Inferior parietal cortex (tissue), 1 donor: ENCODE measurements at regions not wholly inside any gene's neighbourhood (a gene's known extent, or its start where the extent isn't known, plus 50 kb on each side); places are given as distances from the start of the nearest gene placed in this dataset.

Experiments used
- DNase-seq: peaks from one replicate; pipeline ENCODE4 v3.0.0-alpha.2; 2016; ENCODE audit errors: extremely low spot score

DNA sequence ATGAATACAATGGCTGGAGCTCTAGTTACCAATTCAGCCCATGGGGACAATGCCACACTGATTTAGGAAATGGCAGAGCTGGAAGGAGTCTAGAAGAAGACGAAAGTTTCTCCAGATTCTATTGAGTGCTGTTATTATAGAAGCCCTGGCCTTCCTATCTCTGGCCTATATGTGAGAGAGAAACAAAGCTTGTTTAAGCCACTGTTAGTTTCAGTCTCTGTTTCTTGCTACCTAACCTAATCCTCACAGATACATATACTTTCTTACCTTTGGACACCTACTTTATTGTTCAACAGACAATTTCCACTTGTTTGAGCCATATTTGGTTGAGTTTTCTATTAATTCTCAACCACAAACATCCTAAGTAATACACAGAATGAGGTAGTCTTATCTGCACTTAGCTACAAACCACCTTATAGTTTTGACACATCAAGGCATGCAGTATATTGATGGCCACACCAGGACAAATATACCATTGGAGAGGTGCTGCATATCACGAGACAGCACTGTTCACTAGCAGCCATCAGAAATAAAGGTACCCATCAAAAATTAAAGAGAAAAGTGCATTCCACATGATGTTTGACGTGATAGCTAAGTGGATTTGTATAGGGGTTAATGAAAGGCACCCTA lies 190.2 kb downstream of the SMIM20 start:
- DNase-seq, result no peak

DNA sequence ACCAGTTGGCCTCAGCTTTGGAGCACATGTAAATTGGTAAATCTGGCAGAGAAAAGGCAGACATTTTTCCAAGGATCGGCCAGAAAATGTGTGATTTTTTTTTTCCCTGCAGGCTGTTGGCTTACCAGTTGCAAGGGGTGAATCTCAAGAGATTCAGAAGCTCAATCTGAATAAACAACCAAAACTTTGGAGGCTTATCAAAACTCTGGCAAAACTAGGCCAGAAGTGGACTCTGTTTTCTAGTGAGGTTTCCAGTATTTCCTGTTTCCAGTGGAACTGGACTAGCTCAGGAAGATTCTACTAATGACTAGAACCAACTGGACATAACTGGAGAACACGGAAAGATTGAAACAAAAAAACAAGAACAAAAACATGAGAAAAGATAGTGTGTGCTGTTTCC lies 191.3 kb downstream of the SMIM20 start:
- DNase-seq, result no peak

DNA sequence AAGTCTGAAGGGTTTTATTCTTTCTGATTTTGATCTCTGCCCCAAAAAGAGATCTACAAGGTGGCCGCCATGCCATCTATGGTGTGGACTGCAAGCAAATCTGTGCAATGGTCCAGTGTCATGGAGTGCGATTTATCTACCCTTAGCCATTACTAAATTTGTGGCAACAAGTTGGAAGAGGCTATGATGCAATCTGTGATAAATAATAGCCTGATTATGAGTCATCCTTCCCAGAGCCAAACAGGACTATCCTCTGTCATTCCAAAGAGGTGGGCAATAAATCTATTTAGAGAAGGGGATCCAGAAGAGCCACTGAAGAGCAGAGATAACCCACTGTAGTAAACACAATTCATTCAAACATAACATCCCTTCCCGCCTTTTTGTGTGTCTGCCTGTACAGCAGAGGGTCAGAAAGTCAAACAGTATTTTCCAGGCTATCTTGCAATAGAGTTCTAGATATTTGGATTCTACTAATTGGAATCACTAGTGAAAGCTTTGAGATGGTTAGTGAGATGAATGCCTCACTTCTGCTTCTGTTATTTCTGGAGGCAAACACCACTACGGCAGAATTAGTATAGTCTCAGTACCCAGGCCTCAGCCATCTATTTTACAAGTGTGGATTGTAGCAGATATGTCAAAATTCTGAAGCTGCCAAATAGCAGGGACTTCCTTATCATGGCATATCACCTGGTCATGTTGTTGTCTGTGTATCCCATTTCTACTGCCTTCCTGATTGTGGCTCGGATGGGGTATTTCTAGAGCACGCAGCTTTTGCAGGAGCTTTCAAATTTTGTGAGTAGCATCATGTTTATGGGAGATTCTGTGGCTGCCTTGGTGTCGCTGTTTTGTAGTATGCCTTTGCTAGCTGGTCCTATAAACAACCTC lies 192.0 kb downstream of the SMIM20 start:
- DNase-seq, result no peak

DNA sequence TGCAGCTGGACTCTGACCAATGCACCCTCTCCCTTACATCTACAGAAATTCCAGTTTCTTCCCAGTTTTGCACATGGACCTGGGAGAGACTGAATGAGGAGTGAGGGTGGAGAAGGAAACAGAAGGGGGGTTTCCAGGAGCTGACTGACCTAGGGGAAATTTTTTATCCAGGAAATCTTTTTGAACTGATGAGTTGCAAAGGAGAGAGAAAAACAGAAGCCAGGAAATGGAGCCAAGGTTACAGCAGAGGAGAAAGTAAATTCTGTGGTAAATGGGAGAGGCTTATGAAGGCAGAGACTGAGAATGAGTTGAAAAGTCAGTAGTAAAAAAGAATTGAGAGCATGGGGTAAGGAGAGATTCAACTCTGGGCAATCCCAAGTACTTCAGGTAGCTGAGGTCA lies 192.8 kb downstream of the SMIM20 start:
- DNase-seq, result no peak

DNA sequence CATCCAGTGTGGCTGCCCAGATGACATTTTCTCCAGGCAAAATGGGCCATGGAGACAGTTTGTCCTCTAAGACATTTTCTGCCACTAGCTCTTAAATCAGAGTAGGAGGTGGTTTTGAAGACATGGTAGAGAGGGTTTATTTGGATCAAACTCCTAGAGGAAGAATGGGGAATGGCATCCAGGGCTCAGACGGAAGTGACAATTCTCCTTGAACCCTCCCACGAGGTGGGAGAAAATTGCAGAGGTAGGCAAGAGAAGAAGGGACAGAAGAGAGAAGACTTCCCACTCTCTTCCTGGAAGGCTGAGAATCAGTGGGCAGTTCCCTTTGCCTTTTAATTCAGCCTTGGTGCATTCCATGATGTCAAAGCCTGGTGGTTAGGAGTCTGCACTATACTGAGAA lies 194.0 kb downstream of the SMIM20 start:
- no peak for DNase-seq

DNA sequence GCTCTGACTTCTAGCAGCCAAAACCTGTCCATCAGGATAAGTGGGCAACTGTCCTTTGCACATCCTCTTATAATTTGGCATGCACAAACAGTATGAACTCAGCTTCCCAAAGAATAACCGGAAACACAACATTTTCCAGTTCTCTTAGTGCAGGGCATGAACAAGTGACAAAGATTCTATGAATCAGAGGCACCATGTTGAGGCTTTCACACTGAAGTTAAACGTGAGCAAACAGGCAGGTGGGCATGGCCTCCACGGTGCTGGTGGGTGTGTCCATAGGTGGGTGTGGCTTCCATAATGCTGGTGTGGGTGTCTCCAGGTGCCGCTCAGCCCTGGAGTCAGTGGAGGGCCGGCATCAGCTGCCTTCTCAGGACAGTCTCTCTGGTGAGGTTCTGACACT lies 196.5 kb downstream of the SMIM20 start:
- DNase-seq, result no peak

DNA sequence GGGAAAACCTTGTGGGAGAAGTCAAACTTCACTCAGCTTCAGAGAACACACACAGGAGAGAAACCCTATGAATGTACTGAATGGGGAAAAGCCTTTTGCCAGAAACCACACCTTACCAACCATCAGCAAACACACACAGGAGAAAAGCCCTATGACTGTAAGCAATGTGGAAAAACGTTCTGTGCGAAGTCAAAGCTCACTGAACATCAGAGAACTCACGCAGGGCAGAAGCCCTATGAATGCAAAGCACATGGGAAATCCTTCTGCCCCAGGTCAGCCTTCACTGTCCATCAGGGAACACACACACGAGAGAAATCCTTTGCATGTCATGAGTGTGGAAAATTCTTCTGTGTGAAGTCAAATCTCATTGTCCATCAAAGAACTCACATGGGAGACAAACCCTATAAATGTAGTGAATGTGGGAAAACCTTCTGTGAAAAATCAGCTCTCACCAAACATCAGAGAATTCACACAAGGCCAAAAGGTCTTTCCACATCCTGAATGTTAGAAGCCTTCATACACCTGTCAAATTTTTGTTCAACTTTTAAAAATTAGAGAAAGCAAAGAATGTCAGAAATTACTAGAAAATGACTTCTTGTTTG lies 199.4 kb downstream of the SMIM20 start:
- no peak for DNase-seq

DNA sequence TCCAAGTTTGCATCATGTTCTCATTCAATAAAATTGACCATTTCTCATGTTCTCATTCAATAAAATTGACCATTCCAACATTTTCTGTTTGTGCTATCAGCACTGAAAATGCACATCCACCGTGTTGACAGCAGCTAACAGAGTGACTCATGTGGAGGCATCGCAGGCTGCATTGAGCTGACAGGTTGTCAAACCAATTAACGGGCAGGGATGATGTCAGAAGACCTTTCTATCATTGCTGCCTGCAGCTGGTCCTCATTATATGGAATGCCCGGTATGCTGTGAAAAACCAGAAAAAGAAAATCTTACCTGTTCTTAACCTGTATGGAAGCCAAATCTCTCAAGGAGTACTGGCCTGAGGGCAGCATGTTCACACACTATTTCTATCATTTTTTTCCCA lies 202.0 kb downstream of the SMIM20 start:
- DNase-seq, result no peak

DNA sequence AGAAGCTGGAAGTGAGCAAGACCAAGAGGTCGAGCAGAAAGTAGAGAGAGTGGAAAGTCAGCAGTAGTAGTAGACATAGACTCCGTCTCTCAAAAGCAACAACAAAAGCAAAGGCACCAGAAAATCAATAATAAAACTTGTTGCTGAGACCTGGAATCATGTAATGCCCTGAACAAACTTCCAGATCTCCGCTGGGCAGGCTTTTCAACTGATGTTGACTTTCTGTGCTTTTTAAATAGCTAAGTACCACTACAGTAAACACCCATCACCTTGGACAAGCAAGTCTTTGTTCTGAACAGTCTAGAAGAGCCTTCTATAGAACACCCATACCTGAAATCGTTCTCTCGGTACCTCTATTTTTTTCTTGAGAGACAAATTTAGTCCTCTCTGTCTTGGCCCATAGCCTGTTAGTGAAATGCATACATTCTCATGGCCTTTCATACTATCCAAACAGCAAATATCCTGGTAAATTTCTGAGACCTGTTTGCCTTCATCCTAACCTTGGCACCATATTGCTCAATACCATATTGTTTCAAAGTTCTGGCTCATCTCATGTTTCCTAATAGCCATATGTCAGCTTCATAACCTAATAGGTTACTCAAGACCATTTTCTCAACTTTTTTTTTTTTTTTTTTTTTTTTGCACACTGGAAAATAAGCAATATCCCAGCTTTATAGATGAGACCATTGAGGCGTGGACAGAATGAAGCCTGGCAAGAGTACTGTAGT lies 200.6 kb upstream of the RBPJ start:
- DNase-seq, result no peak

DNA sequence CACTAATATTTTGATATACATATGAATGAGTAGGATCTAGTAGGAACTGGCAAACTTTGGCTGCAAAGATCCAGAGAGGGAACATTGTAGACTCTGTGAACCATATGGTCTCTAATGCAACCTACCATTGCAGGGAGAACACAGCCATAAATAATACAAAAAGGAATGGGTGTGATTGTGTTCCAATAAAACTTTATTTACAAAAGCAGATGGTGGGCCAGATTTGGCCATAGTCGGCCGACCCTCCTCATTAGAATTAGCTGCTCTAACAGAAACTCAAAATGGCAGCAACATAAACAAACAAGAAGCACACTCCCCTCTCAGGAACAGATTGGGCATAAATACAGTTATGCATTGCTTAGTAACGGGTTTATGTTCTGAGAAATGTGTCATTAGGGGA lies 198.1 kb upstream of the RBPJ start:
- no peak for DNase-seq

DNA sequence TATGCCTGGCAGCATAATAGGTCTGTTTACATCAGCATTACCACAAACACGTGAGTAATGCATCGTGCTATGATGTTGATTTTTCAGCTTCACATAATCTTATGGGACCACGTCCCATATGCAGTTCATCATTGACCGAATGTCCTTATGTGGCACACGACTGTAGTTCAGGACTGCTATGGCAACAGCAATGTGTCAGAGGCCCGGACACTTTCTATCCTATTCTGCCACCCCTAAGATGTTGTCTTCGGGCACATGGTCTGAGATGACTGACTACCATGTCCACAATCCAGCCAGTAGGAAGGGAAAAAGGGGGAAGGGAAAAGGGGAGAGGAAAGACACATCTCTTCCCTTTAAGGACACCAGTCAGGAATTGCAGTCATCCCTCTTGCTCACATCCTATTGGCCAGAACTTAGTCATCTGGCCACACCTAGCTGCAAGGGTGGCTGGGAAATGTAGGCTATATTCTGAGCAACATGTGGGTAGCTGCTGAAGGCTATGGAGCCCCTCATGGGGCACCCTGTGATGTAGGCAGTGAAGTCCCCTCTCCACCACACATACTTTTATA lies 196.0 kb upstream of the RBPJ start:
- DNase-seq, result no peak

DNA sequence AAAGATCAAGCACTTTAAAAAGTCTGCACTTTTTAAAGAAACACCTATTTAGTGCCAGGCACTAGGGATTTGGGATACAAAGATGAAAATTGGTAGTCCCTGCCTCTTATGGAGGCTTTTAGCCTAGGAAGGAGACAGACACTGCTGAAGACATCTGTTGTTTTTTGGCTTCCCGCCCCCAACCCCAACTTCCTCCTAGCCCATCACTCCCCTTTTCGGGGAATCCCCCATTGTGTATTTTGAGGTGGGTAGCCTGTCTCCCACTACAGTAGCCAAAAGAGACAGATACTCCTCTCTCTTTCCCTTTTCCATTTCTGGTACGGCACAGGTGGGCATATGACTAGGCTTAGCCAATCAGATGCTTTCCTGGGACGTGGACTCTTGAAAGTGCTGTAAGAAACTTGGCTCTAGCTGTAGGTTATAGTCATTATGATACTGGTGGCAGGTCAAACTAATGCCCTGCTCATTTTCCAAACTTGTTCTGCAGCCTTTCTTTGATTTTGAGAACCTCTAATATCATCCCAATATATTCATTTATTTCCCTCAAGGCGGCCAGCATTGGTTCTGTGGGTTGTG lies 194.6 kb upstream of the RBPJ start:
- no peak for DNase-seq

DNA sequence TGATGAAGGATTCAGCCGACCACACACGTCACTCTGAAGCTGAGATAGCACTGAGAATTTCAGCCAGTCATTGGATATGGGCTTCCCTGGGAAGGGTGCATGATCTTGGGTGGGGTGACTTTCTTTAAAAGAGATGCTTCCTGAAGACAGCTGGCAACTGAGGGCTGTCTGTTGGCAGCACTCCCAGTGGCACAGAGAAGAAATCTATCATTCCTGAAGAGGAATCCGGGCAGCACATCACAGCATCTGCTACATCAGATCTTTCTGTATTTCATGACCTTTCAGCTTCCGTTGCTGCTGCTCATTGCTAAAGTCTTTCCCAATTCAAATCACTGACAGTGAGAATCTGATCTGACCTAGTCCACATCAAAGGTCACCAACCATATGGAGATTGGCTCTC lies 193.8 kb upstream of the RBPJ start:
- DNase-seq, result no peak

DNA sequence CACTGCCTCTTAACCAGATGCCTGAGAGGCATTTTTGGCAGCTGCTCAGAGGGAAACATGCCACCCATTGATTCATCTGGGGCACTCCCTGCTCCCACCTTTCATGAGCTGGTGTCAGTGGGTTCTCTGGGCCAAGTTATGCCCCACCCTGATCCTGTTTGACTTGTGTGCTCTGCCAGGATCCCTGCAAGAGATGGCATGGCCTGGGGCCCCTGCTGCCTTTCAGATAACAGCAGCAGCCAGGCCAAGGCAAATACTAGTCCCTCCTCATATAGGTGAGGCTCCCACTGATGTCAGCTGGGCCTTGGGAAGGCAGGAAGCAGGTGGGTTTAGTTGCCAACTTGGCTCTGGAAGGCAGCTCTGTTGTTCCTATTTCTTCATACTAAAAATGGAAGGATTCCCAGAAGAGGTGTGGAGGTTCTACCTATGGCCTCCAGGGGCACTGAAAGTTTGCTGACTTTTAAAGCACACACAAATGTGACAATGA lies 192.9 kb upstream of the RBPJ start:
- DNase-seq, result no peak

DNA sequence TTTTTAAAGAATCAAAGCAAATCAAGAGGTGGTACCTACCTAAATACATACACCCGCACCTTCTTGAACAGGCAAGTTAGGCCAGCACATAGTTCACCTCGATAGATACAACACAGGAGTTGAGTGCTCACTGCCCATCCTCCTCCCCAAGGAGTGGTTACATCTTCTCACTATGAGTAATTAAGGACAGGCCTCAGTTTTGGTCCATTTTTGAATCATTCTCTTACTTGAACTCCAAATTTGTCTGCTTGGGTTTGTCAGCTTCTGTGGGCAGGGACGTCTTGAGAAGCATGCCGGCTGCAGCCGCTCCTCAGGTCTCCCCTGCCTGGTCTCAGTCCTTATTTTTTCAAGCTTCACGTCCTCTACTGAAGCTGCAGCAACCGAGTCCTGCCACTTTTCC lies 190.6 kb upstream of the RBPJ start:
- DNase-seq, result no peak

DNA sequence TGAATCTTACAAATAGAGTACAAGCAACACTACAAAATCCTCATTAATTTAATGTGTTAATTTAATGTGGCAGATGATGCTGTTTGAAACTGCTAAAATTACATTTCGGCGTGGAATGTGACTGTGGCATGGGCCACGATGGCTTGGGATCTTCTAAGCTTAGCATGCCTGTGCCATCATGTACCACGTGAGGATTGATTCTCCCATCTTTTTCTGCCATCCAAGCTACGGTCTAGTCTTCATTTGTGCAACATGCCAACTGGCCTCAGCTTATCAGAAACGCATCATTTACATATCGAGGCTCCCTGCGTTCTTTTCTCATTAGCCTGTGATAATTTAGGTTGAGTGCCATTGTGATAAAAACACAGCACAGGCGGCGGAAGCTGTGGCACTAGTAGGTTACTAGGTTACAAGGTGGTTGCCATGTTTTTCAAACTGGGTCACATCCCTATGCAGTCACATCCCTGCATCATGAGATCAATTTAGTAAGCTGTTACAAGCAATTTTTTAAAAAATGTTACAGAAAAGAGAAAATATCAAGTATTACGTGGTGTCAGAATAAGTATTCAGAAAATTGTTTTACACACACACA lies 189.9 kb upstream of the RBPJ start:
- no peak for DNase-seq

DNA sequence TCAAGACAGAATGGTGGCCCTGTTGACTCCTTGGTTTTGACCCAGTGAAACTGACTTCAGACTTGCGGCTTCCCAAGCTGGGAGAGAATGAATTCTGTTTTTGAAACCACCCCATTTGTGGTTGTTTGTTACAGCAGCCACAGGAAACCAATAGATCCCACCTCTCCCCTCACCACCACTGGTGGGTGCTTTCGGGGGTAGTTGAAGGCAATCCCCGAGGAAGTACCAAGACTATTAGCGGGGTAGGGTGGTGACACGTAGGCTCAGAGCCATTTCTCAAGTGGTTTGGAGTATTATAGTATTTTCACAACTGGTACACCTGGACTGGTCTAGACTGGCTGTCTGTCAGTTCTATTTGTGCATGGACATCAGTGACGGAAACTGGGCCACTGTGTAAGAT lies 189.1 kb upstream of the RBPJ start:
- DNase-seq, result no peak

DNA sequence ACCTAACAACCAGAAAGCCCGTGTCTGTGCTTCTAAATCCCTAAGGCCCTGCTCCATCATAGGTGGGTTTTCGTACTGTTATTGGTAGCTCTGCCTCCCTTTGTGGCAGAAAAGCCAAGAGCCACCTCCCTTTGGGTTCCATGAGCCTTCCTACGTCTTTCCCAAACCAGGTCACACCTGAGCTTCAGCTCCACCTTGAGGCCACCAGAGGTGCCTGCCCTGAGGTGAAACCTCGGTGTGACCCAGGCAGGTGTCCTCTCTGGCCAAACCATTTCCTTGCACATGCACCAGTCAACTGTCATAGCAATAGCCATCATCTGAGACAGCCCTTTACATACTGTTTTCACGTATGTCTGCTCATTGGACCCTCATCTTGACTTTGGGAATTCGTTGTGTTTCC lies 188.0 kb upstream of the RBPJ start:
- no peak for DNase-seq

DNA sequence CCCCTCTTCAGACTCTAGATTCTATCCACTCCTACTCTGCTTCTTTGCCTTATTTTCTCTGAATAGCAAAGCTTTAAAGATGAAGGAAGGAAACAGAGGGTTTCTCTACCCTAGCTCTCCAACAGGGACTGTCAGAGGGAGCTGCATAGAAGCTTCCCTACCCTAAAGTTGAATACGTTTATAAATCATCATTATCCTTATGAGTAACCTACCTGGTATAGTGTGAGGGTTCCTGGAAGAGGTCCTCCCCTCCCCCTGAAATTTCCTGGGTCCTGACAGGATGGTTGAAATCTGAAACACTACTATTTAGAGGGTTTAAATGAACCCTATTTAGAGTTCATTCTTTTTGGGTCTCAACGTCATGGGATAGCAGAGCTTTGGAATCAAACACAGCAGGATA lies 187.0 kb upstream of the RBPJ start:
- DNase-seq, result no peak

DNA sequence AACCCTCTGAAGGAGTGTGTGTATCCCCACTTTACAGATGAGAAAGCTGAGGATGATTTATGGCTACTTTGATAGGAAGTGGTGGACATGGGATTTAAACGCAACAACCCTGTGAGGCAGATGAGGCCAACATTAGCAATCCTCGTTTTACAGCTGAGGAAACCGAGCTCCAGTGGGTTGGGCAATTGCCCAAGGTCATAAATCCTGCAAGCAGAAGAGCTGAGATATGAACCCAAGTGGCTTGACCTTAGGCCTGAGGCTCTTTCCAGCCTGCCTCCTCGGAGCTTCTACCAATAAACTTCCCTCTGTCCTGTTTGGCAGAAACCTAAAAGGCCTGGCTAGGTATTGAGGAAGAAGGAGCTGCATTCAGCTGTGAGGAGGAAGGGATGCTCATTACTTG lies 185.5 kb upstream of the RBPJ start:
- DNase-seq, result no peak

DNA sequence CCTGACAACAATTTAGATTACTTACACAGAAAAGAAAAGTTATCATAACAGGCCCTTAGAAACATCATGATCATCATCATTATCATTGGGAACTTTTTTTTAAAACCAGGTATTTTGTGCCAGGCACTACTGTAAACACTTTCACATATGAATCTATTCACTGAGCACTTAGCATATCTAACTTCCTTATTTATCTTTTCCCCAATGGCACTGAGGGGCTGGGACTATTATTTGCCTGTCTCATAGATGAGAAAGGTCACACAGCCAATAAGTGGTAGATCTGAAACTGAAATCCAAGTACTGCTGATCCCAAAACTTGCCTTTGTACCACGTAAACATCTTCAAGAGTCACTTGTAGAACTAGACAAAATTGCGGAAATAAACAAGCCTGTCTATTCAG lies 184.2 kb upstream of the RBPJ start:
- no peak for DNase-seq
